DND-41 (cell line): ENCODE measurements at regions not wholly inside any gene's neighbourhood (a gene's known extent, or its start where the extent isn't known, plus 50 kb on each side); places are given as distances from the start of the nearest gene placed in this dataset.

ENCODE experiments used
- ATAC-seq: fragments of 200-7000 bp; cut with Tn5 transposase; 3 replicates; pipeline ENCODE4 v1.9.1; 2021; ENCODE audit warnings: low read depth; ENCODE audit not compliant: insufficient read depth
- DNase-seq: peaks from one replicate; pipeline ENCODE4 v3.0.0-alpha.2; 2020
- H2AFZ ChIP-seq: 2 replicates; pipeline ENCODE4 v1.6.0; 2012; ENCODE audit warnings: low read depth, low read length
- H3K27ac ChIP-seq: 2 replicates; pipeline ENCODE4 v1.5.1; 2012; ENCODE audit warnings: low read length, inconsistent platforms
- H3K27me3 ChIP-seq: fragments of 200-600 bp; sonication (generic); 2 replicates; pipeline ENCODE4 v1.6.0; 2012; ENCODE audit warnings: low read length, mild to moderate bottlenecking, inconsistent platforms; ENCODE audit not compliant: insufficient read depth, poor library complexity
- H3K36me3 ChIP-seq: 2 replicates; pipeline ENCODE4 v1.5.1; 2012; ENCODE audit warnings: low read length, inconsistent platforms; ENCODE audit not compliant: insufficient read depth
- H3K4me1 ChIP-seq: 2 replicates; pipeline ENCODE4 v1.5.1; 2012; ENCODE audit warnings: mild to moderate bottlenecking, low read length; ENCODE audit not compliant: insufficient read depth
- H3K4me2 ChIP-seq: 2 replicates; pipeline ENCODE4 v1.6.0; 2012; ENCODE audit warnings: mild to moderate bottlenecking, moderate library complexity, low read length, inconsistent platforms; ENCODE audit not compliant: insufficient read depth
- H3K4me3 ChIP-seq, 2 experiments: fragments of 200-600 bp in 1 of 2; shearing (Covaris generic) in 1 of 2; 2 replicates each; pipeline ENCODE4 v1.5.1; 2012 to 2016; ENCODE audit warnings: inconsistent platforms in 2 of 2, low read length in 2 of 2, mild to moderate bottlenecking in 2 of 2, low read depth in 1 of 2, moderate library complexity in 1 of 2
- H3K79me2 ChIP-seq: 2 replicates; pipeline ENCODE4 v1.6.0; 2012; ENCODE audit warnings: low read length, inconsistent platforms; ENCODE audit not compliant: insufficient read depth
- H3K9ac ChIP-seq: 2 replicates; pipeline ENCODE4 v1.6.0; 2012; ENCODE audit warnings: low read depth, mild to moderate bottlenecking, inconsistent platforms, low read length, moderate library complexity
- H3K9me3 ChIP-seq: 2 replicates; pipeline ENCODE4 v1.5.1; 2012; ENCODE audit warnings: low read length, moderate library complexity, mild to moderate bottlenecking, inconsistent platforms; ENCODE audit not compliant: insufficient read depth, severe bottlenecking
- H4K20me1 ChIP-seq: 2 replicates; pipeline ENCODE4 v1.6.0; 2012; ENCODE audit warnings: low read length; ENCODE audit not compliant: insufficient read depth
- CTCF ChIP-seq: IDR thresholded peaks from 2 replicates; pipeline ENCODE4 v1.5.1; 2012; ENCODE audit warnings: borderline replicate concordance, low read length, moderate library complexity, mild to moderate bottlenecking; ENCODE audit not compliant: poor library complexity, severe bottlenecking; ENCODE audit errors: extremely low read depth
- EZH2 ChIP-seq: IDR thresholded peaks from 3 replicates; pipeline ENCODE4 v1.6.1; 2012; ENCODE audit warnings: borderline replicate concordance, low read depth, mild to moderate bottlenecking, moderate library complexity, low read length, inconsistent platforms; ENCODE audit not compliant: severe bottlenecking

- no peaks in the 10 kb centered on the region for H3K4me1 ChIP-seq
- H2AFZ ChIP-seq = no peak overlapping the region
- peak; percentile 60 for DNase-seq
- H4K20me1 ChIP-seq = no peaks in the 10 kb centered on the region
- ATAC-seq = no peak; the same call in 2 of the 3 replicates
- no peaks in the 10 kb centered on the region for H3K9me3 ChIP-seq
- H3K4me3 ChIP-seq = no peak overlapping the region
- no peak overlapping the region for H3K9ac ChIP-seq
- no peaks in the 10 kb centered on the region for H3K79me2 ChIP-seq
- H3K36me3 ChIP-seq = no peaks in the 10 kb centered on the region
- H3K4me2 ChIP-seq = no peak overlapping the region
- TF ChIP-seq CTCF = no peak
- no peak for TF ChIP-seq EZH2
- no peak overlapping the region for H3K27ac ChIP-seq
- H3K27me3 ChIP-seq = no peaks in the 10 kb centered on the region
Observed at GRCh38 chr11:116379185-116379828, 393.5 kb downstream of the BUD13 start.

- H3K27ac ChIP-seq = no peak overlapping the region
- no peaks in the 10 kb centered on the region for H3K27me3 ChIP-seq
- no peak for ATAC-seq
- no peaks in the 10 kb centered on the region for H3K36me3 ChIP-seq
- H3K4me3 ChIP-seq = no peak overlapping the region
- no peaks in the 10 kb centered on the region for H3K9me3 ChIP-seq
- H2AFZ ChIP-seq = no peak overlapping the region
- H4K20me1 ChIP-seq = no peaks in the 10 kb centered on the region
- no peak for DNase-seq
- H3K4me1 ChIP-seq = no peaks in the 10 kb centered on the region
- H3K79me2 ChIP-seq = no peaks in the 10 kb centered on the region
- no peak overlapping the region for H3K4me2 ChIP-seq
- TF ChIP-seq CTCF (no peak), EZH2 (no peak)
- no peak overlapping the region for H3K9ac ChIP-seq
Observed at GRCh38 chr11:116376547-116376946, 396.2 kb downstream of the BUD13 start.

GRCh38 chr11:116376054-116376453, 396.7 kb downstream of the BUD13 start:
- H3K79me2 ChIP-seq = no peaks in the 10 kb centered on the region
- H3K27me3 ChIP-seq = no peaks in the 10 kb centered on the region
- H2AFZ ChIP-seq = no peak overlapping the region

More at GRCh38 chr11:116376054-116376453, 396.7 kb downstream of the BUD13 start:
- no peak for TF ChIP-seq CTCF
- TF ChIP-seq EZH2 = no peak
- no peak for DNase-seq
- ATAC-seq = no peak
- H3K4me1 ChIP-seq = no peaks in the 10 kb centered on the region
- H3K27ac ChIP-seq = no peak overlapping the region
- no peak overlapping the region for H3K9ac ChIP-seq
- H3K9me3 ChIP-seq = no peaks in the 10 kb centered on the region
- no peaks in the 10 kb centered on the region for H3K36me3 ChIP-seq
- no peak overlapping the region for H3K4me3 ChIP-seq
- H3K4me2 ChIP-seq = no peak overlapping the region
- H4K20me1 ChIP-seq = no peaks in the 10 kb centered on the region
